ENCODE measurements at regions not wholly inside any gene's neighbourhood (a gene's known extent, or its start where the extent isn't known, plus 50 kb on each side); places are given as distances from the start of the nearest gene placed in this dataset.

- no peaks in the 10 kb centered on the region for H3K27me3 ChIP-seq (ENCODE audit: insufficient read depth, low read length)
- H3K27ac ChIP-seq (ENCODE audit: low read depth, low read length), result no peak overlapping the region
- H3K79me2 ChIP-seq (ENCODE audit: control insufficient read depth, insufficient read depth, low read length, unreplicated experiment), result no peaks in the 10 kb centered on the region
- H3K4me1 ChIP-seq (ENCODE audit: control insufficient read depth, insufficient read depth, low read length, unreplicated experiment), result no peaks in the 10 kb centered on the region
- H3K4me3 ChIP-seq (ENCODE audit: low read depth, low read length), result no peak overlapping the region
- H3K36me3 ChIP-seq (ENCODE audit: insufficient read depth, low read length), result no peaks in the 10 kb centered on the region
- H2AFZ ChIP-seq (ENCODE audit: low read length, unreplicated experiment), result no peak overlapping the region
Measured at GRCh38 chr18:78778651-78779050, 201.0 kb upstream of the SALL3 start.

- Histone ChIP-seq H3K79me2 (ENCODE audit: control insufficient read depth, insufficient read depth, low read length, unreplicated experiment) (no peaks in the 10 kb centered on the region), H3K27me3 (ENCODE audit: insufficient read depth, low read length) (no peaks in the 10 kb centered on the region), H3K36me3 (ENCODE audit: insufficient read depth, low read length) (no peaks in the 10 kb centered on the region), H3K27ac (ENCODE audit: low read depth, low read length) (no peak overlapping the region), H3K4me3 (ENCODE audit: low read depth, low read length) (no peak overlapping the region), H2AFZ (ENCODE audit: low read length, unreplicated experiment) (no peak overlapping the region), H3K4me1 (ENCODE audit: control insufficient read depth, insufficient read depth, low read length, unreplicated experiment) (no peaks in the 10 kb centered on the region)
Measured at GRCh38 chr18:78779996-78780718, 199.5 kb upstream of the SALL3 start.

GRCh38 chr18:78780719-78781600 lies 198.7 kb upstream of the SALL3 start:
- no peaks in the 10 kb centered on the region for H3K4me1 ChIP-seq (ENCODE audit: control insufficient read depth, insufficient read depth, low read length, unreplicated experiment)
- no peak overlapping the region for H2AFZ ChIP-seq (ENCODE audit: low read length, unreplicated experiment)
- no peaks in the 10 kb centered on the region for H3K36me3 ChIP-seq (ENCODE audit: insufficient read depth, low read length)
- H3K27ac ChIP-seq (ENCODE audit: low read depth, low read length), result no peak overlapping the region
- no peaks in the 10 kb centered on the region for H3K79me2 ChIP-seq (ENCODE audit: control insufficient read depth, insufficient read depth, low read length, unreplicated experiment)
- H3K4me3 ChIP-seq (ENCODE audit: low read depth, low read length), result no peak overlapping the region
- H3K27me3 ChIP-seq (ENCODE audit: insufficient read depth, low read length), result no peaks in the 10 kb centered on the region

- Histone ChIP-seq H3K36me3 (ENCODE audit: insufficient read depth, low read length) (no peaks in the 10 kb centered on the region), H2AFZ (ENCODE audit: low read length, unreplicated experiment) (no peak overlapping the region), H3K79me2 (ENCODE audit: control insufficient read depth, insufficient read depth, low read length, unreplicated experiment) (no peaks in the 10 kb centered on the region), H3K27ac (ENCODE audit: low read depth, low read length) (no peak overlapping the region), H3K4me3 (ENCODE audit: low read depth, low read length) (no peak overlapping the region), H3K27me3 (ENCODE audit: insufficient read depth, low read length) (no peaks in the 10 kb centered on the region), H3K4me1 (ENCODE audit: control insufficient read depth, insufficient read depth, low read length, unreplicated experiment) (no peaks in the 10 kb centered on the region)
Measured at GRCh38 chr18:78781601-78781960, 198.0 kb upstream of the SALL3 start.

GRCh38 chr18:78782951-78783563 lies 196.6 kb upstream of the SALL3 start:
- H3K27me3 ChIP-seq (ENCODE audit: insufficient read depth, low read length), result no peaks in the 10 kb centered on the region
- H3K4me1 ChIP-seq (ENCODE audit: control insufficient read depth, insufficient read depth, low read length, unreplicated experiment), result no peaks in the 10 kb centered on the region
- H3K4me3 ChIP-seq (ENCODE audit: low read depth, low read length), result no peak overlapping the region
- no peak overlapping the region for H2AFZ ChIP-seq (ENCODE audit: low read length, unreplicated experiment)
- H3K79me2 ChIP-seq (ENCODE audit: control insufficient read depth, insufficient read depth, low read length, unreplicated experiment), result no peaks in the 10 kb centered on the region
- H3K36me3 ChIP-seq (ENCODE audit: insufficient read depth, low read length), result no peaks in the 10 kb centered on the region
- no peak overlapping the region for H3K27ac ChIP-seq (ENCODE audit: low read depth, low read length)

- H3K36me3 ChIP-seq (ENCODE audit: insufficient read depth, low read length), result no peaks in the 10 kb centered on the region
- no peak overlapping the region for H3K4me3 ChIP-seq (ENCODE audit: low read depth, low read length)
- no peak overlapping the region for H2AFZ ChIP-seq (ENCODE audit: low read length, unreplicated experiment)
- H3K4me1 ChIP-seq (ENCODE audit: control insufficient read depth, insufficient read depth, low read length, unreplicated experiment), result no peaks in the 10 kb centered on the region
- H3K79me2 ChIP-seq (ENCODE audit: control insufficient read depth, insufficient read depth, low read length, unreplicated experiment), result no peaks in the 10 kb centered on the region
- no peaks in the 10 kb centered on the region for H3K27me3 ChIP-seq (ENCODE audit: insufficient read depth, low read length)
- H3K27ac ChIP-seq (ENCODE audit: low read depth, low read length), result no peak overlapping the region
Measured at GRCh38 chr18:78783564-78783960, 196.1 kb upstream of the SALL3 start.

GRCh38 chr18:78784861-78785260 lies 194.8 kb upstream of the SALL3 start:
- H3K27ac ChIP-seq (ENCODE audit: low read depth, low read length), result no peak overlapping the region
- no peaks in the 10 kb centered on the region for H3K79me2 ChIP-seq (ENCODE audit: control insufficient read depth, insufficient read depth, low read length, unreplicated experiment)
- H3K27me3 ChIP-seq (ENCODE audit: insufficient read depth, low read length), result no peaks in the 10 kb centered on the region

GRCh38 chr18:78785706-78786105 lies 193.9 kb upstream of the SALL3 start:
- Histone ChIP-seq H3K27me3 (ENCODE audit: insufficient read depth, low read length) (no peaks in the 10 kb centered on the region), H3K4me3 (ENCODE audit: low read depth, low read length) (no peak overlapping the region), H3K36me3 (ENCODE audit: insufficient read depth, low read length) (no peaks in the 10 kb centered on the region), H2AFZ (ENCODE audit: low read length, unreplicated experiment) (no peak overlapping the region), H3K27ac (ENCODE audit: low read depth, low read length) (no peak overlapping the region), H3K79me2 (ENCODE audit: control insufficient read depth, insufficient read depth, low read length, unreplicated experiment) (no peaks in the 10 kb centered on the region), H3K4me1 (ENCODE audit: control insufficient read depth, insufficient read depth, low read length, unreplicated experiment) (no peaks in the 10 kb centered on the region)

More at GRCh38 chr18:78784861-78785260, 194.8 kb upstream of the SALL3 start:
- H3K36me3 ChIP-seq (ENCODE audit: insufficient read depth, low read length), result no peaks in the 10 kb centered on the region
- no peak overlapping the region for H3K4me3 ChIP-seq (ENCODE audit: low read depth, low read length)
- no peaks in the 10 kb centered on the region for H3K4me1 ChIP-seq (ENCODE audit: control insufficient read depth, insufficient read depth, low read length, unreplicated experiment)
- H2AFZ ChIP-seq (ENCODE audit: low read length, unreplicated experiment), result no peak overlapping the region

GRCh38 chr18:78786776-78787175 lies 192.8 kb upstream of the SALL3 start:
- H3K4me3 ChIP-seq (ENCODE audit: low read depth, low read length), result no peak overlapping the region
- no peak overlapping the region for H2AFZ ChIP-seq (ENCODE audit: low read length, unreplicated experiment)
- H3K36me3 ChIP-seq (ENCODE audit: insufficient read depth, low read length), result no peaks in the 10 kb centered on the region
- no peak overlapping the region for H3K27ac ChIP-seq (ENCODE audit: low read depth, low read length)
- H3K79me2 ChIP-seq (ENCODE audit: control insufficient read depth, insufficient read depth, low read length, unreplicated experiment), result no peaks in the 10 kb centered on the region
- H3K27me3 ChIP-seq (ENCODE audit: insufficient read depth, low read length), result no peaks in the 10 kb centered on the region
- no peaks in the 10 kb centered on the region for H3K4me1 ChIP-seq (ENCODE audit: control insufficient read depth, insufficient read depth, low read length, unreplicated experiment)

GRCh38 chr18:78787751-78788150 lies 191.9 kb upstream of the SALL3 start:
- Histone ChIP-seq H2AFZ (ENCODE audit: low read length, unreplicated experiment) (no peak overlapping the region), H3K79me2 (ENCODE audit: control insufficient read depth, insufficient read depth, low read length, unreplicated experiment) (no peaks in the 10 kb centered on the region), H3K27me3 (ENCODE audit: insufficient read depth, low read length) (no peaks in the 10 kb centered on the region), H3K4me1 (ENCODE audit: control insufficient read depth, insufficient read depth, low read length, unreplicated experiment) (no peaks in the 10 kb centered on the region), H3K36me3 (ENCODE audit: insufficient read depth, low read length) (no peaks in the 10 kb centered on the region), H3K27ac (ENCODE audit: low read depth, low read length) (no peak overlapping the region), H3K4me3 (ENCODE audit: low read depth, low read length) (no peak overlapping the region)
